Activated CD4-positive, alpha-beta T cell treated with anti-CD3 and anti-CD28 coated beads for 1 hour (primary cell): ENCODE measurements at regions not wholly inside any gene's neighbourhood (a gene's known extent, or its start where the extent isn't known, plus 50 kb on each side); places are given as distances from the start of the nearest gene placed in this dataset.
A peak's percentile ranks its signal among the peaks of the same experiment; 100 is the strongest.
"Not testable (repeated sequence)": the region's sequence is repeated elsewhere in the genome, so short reads cannot be mapped to it uniquely, and the experiment has no call there.

Source experiments
- DNase-seq: peaks from one replicate; pipeline ENCODE4 v3.0.0-alpha.2; 2020

- not testable (repeated sequence) for DNase-seq
Observed at GRCh38 chr15:85267158-85267857, 113.1 kb upstream of the AKAP13 start.

- no peak for DNase-seq
Observed at GRCh38 chr15:85274315-85275050, 105.9 kb upstream of the AKAP13 start.

- no peak for DNase-seq
Observed at GRCh38 chr15:85276508-85276907, 103.9 kb upstream of the AKAP13 start.

- DNase-seq, result no peak
Observed at GRCh38 chr15:85276921-85277320, 103.5 kb upstream of the AKAP13 start.

GRCh38 chr15:85277847-85278370 lies 102.5 kb upstream of the AKAP13 start:
- no peak for DNase-seq

- DNase-seq, result no peak
Observed at GRCh38 chr15:85280203-85280602, 100.2 kb upstream of the AKAP13 start.

GRCh38 chr15:85281293-85281882 lies 99.0 kb upstream of the AKAP13 start:
- no peak for DNase-seq

GRCh38 chr15:85282504-85283115 lies 97.8 kb upstream of the AKAP13 start:
- DNase-seq, result no peak

- DNase-seq, result not testable (repeated sequence)
Observed at GRCh38 chr15:85283815-85284214, 96.6 kb upstream of the AKAP13 start.

- DNase-seq, result no peak
Observed at GRCh38 chr15:85284497-85284896, 95.9 kb upstream of the AKAP13 start.

- no peak for DNase-seq
Observed at GRCh38 chr15:85289677-85290365, 90.6 kb upstream of the AKAP13 start.

- not testable (repeated sequence) for DNase-seq
Observed at GRCh38 chr15:85292583-85292982, 87.8 kb upstream of the AKAP13 start.

GRCh38 chr15:85296615-85297402 lies 83.6 kb upstream of the AKAP13 start:
- DNase-seq, result peak; percentile 53

- DNase-seq, result no peak
Observed at GRCh38 chr15:85297537-85297936, 82.9 kb upstream of the AKAP13 start.

GRCh38 chr15:85298366-85298765 lies 82.0 kb upstream of the AKAP13 start:
- DNase-seq, result no peak

GRCh38 chr15:85298941-85299340 lies 81.5 kb upstream of the AKAP13 start:
- no peak for DNase-seq

GRCh38 chr15:85302271-85302670 lies 78.1 kb upstream of the AKAP13 start:
- no peak for DNase-seq

GRCh38 chr15:85305050-85305449 lies 75.4 kb upstream of the AKAP13 start:
- DNase-seq, result no peak

- no peak for DNase-seq
Observed at GRCh38 chr15:85306946-85307686, 73.3 kb upstream of the AKAP13 start.

- no peak for DNase-seq
Observed at GRCh38 chr15:85307687-85308045, 72.7 kb upstream of the AKAP13 start.

- DNase-seq, result no peak
Observed at GRCh38 chr15:85311647-85312046, 68.8 kb upstream of the AKAP13 start.
